Skeletal muscle tissue (tissue), 3 donors: ENCODE measurements at regions not wholly inside any gene's neighbourhood (a gene's known extent, or its start where the extent isn't known, plus 50 kb on each side); places are given as distances from the start of the nearest gene placed in this dataset.

Experiments used
- H3K27ac ChIP-seq: one replicate; pipeline ENCODE4 v1.7.0; 2013; ENCODE audit warnings: mild to moderate bottlenecking, low read depth, low read length, inconsistent platforms
- H3K27me3 ChIP-seq, 3 donors: one replicate each; pipeline ENCODE4 v1.7.0; 2013; ENCODE audit warnings: low read length in 3 of 3; ENCODE audit not compliant: control insufficient read depth in 3 of 3, insufficient read depth in 3 of 3
- H3K36me3 ChIP-seq, 3 donors: one replicate each; pipeline ENCODE4 v1.7.0; 2013; ENCODE audit warnings: low read length in 3 of 3; ENCODE audit not compliant: control insufficient read depth in 3 of 3, insufficient read depth in 3 of 3
- H3K4me1 ChIP-seq, 3 donors: one replicate each; pipeline ENCODE4 v1.7.0; 2013; ENCODE audit warnings: low read length in 3 of 3, mild to moderate bottlenecking in 3 of 3; ENCODE audit not compliant: control insufficient read depth in 3 of 3, insufficient read depth in 3 of 3
- H3K4me3 ChIP-seq, 3 donors: one replicate each; pipeline ENCODE4 v1.7.0; 2013; ENCODE audit warnings: low read length in 3 of 3
- H3K9ac ChIP-seq, 3 donors: one replicate each; pipeline ENCODE4 v1.7.0; 2013; ENCODE audit warnings: low read length in 3 of 3, mild to moderate bottlenecking in 3 of 3, moderate library complexity in 2 of 3, low read depth in 1 of 3
- H3K9me3 ChIP-seq, 3 donors: one replicate each; pipeline ENCODE4 v1.7.0; 2013; ENCODE audit warnings: low read length in 3 of 3; ENCODE audit not compliant: control insufficient read depth in 3 of 3
- donor health status: Osteomylitis.

DNA sequence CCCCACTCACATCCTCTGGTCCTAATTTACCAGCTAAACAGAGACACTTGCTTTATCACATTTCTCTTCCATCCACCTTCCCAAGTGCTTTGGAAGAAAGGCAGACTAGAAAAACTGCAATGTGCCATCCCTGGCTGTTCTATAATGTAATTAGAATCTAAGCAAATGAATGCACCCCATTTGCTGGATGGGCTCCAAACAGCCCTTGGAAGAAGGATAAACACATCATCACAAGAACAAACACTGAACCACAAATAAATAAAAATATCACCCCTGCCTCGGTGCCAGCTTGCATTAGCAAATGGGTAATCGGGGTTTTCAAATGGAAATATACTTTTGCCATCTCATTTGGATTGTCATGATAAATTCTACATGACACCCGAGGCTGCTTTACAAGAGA, 296.6 kb upstream of the ISX start:
- no peaks in the 10 kb centered on the region for H3K9me3 ChIP-seq
- no peak overlapping the region for H3K4me3 ChIP-seq
- H3K27me3 ChIP-seq: peaks cover 0 to 2% (median 0%) of the 10 kb centered on the region in 3 donors
- no peaks in the 10 kb centered on the region for H3K4me1 ChIP-seq
- no peaks in the 10 kb centered on the region for H3K36me3 ChIP-seq
- no peak overlapping the region for H3K27ac ChIP-seq
- H3K9ac ChIP-seq: no peak overlapping the region

DNA sequence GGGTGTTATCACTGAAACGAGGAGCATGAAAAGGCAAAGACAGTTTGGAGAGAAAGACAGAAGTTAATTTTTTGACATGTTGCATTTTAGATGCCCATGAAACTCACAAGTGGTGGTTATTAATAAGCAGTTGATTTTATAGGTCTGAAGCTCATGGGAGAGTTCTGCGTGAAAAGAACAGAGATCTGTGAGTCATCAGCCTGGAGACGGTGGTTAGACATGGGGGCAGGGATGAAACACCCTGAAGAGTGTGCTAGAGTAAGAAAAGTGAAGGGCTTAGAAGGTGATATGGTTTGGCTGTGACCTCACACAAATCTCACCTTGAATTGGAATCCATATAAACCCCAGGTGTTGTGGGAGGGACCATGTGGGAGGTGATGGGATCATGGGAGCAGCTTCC, 289.1 kb upstream of the ISX start:
- Histone ChIP-seq H3K36me3 (no peaks in the 10 kb centered on the region), H3K9ac (no peak overlapping the region), H3K4me1 (no peaks in the 10 kb centered on the region), H3K27ac (no peak overlapping the region), H3K27me3 (no peaks in the 10 kb centered on the region), H3K9me3 (no peaks in the 10 kb centered on the region), H3K4me3 (no peak overlapping the region)

DNA sequence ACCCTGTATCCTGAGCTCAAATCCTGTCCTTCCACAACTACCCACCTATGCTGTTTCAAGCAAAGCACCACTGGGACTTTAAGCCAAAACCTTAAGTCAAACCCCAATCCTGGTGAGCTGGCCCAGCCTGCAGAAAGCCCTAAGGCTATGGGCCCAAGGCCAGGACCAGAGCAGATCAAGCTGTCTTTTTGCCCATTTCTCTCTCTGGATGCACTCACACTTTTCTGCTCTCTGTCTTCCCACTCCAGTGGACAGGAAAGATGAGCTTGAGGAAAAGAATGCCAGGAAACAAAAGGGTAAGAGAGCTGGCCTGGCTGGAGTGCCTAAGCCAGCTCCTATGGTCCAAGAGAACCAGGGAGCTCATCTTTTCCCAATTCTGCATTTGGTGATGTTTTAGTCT, 284.3 kb upstream of the ISX start:
- Histone ChIP-seq H3K27ac (no peak overlapping the region), H3K9me3 (no peaks in the 10 kb centered on the region), H3K4me1 (no peaks in the 10 kb centered on the region), H3K9ac (no peak overlapping the region), H3K4me3 (no peak overlapping the region), H3K36me3 (no peaks in the 10 kb centered on the region), H3K27me3 (no peaks in the 10 kb centered on the region)

DNA sequence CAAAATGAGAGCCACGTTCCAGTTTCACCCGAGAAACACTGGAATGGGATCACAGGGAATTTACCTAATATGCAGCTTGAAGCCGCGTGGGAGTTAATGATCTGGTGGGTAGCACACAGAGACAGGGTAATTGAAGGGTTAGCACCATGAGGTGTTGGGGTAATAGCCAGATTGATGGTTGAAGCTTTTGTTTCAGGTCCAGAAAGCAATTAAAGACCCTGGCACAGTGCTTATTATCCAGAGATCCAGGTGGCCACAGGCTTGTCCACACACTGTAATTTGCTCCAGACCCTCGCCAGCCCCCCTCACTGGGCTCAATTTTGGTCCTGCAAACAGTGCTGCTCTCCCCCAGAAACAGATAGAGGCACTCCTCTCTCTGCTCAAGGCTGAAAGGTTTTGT, 282.5 kb upstream of the ISX start:
- Histone ChIP-seq H3K27ac (no peak overlapping the region), H3K4me3 (no peak overlapping the region), H3K9ac (no peak overlapping the region), H3K4me1 (no peaks in the 10 kb centered on the region), H3K27me3 (no peaks in the 10 kb centered on the region), H3K9me3 (no peaks in the 10 kb centered on the region), H3K36me3 (no peaks in the 10 kb centered on the region)

DNA sequence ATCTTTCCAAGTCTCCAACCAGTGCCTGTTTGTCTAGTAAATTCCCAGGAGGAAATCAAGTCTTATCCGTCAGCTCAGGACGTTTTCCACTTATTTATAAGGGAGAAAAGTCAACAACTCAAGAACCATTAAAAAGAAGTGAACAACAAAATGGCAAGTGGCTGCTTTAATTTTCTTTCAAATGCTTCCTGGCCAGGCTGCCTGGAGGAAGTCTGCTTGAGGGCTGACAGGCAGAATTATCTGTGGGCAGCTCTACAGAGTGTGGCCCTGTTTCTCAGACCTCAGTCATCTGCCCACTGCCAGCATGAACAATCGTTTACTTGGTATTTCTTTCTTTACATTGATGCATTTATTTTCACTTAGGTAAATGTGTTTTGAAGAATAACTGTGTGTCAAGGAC, 281.9 kb upstream of the ISX start:
- Histone ChIP-seq H3K4me1 (no peaks in the 10 kb centered on the region), H3K27me3 (no peaks in the 10 kb centered on the region), H3K36me3 (no peaks in the 10 kb centered on the region), H3K9ac (no peak overlapping the region), H3K4me3 (no peak overlapping the region), H3K27ac (no peak overlapping the region), H3K9me3 (no peaks in the 10 kb centered on the region)

DNA sequence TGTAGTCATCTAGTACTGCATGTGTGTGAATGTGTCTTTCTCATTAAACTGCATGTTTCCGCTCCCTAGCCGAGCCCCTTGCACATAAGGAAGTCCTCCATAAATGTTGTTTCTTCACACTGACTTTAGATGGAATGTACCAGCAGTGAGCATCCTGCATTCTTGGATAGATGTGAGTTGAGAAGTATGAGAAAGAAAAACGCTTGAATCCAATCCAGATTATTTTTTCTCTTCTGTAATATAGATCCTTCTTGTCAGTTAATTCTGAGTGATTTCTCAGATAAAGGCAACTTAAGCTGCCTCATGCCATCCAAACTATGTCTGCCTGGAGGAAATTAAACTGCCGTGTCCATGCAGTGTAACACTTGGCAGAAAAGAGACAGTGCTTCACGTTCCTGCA, 268.1 kb upstream of the ISX start:
- H3K27me3 ChIP-seq: peaks cover 6 to 8% (median 6%) of the 10 kb centered on the region in 3 donors
- H3K9me3 ChIP-seq: no peaks in the 10 kb centered on the region
- no peaks in the 10 kb centered on the region for H3K36me3 ChIP-seq
- H3K9ac ChIP-seq: no peak overlapping the region
- H3K4me1 ChIP-seq: peaks cover 0 to 13% (median 0%) of the 10 kb centered on the region in 3 donors
- no peak overlapping the region for H3K4me3 ChIP-seq
- H3K27ac ChIP-seq: no peak overlapping the region

DNA sequence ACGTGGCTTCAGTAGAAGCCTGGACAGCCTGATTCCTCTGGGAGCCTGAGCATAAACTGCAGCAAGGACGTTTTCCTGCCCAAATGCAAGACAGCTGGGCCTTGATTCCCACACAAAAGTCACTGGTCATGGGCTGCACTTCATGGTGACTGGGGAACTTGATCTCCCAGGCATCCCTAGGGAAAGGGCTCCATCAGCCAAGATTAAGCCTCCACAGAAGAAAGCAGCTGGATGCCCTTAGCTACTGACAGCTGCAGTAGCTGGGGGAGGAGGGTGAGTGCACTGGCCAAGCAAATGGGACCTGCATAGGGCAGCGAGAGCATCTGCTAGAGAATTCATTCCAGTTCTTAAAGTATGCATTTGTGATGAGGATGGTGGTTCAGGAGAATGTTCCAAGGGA, 267.4 kb upstream of the ISX start:
- peaks cover 0 to 13% (median 0%) of the 10 kb centered on the region in 3 donors for H3K4me1 ChIP-seq
- H3K36me3 ChIP-seq: no peaks in the 10 kb centered on the region
- no peak overlapping the region for H3K9ac ChIP-seq
- H3K27me3 ChIP-seq: peaks cover 6 to 8% (median 7%) of the 10 kb centered on the region in 3 donors
- no peak overlapping the region for H3K4me3 ChIP-seq
- no peak overlapping the region for H3K27ac ChIP-seq
- no peaks in the 10 kb centered on the region for H3K9me3 ChIP-seq

DNA sequence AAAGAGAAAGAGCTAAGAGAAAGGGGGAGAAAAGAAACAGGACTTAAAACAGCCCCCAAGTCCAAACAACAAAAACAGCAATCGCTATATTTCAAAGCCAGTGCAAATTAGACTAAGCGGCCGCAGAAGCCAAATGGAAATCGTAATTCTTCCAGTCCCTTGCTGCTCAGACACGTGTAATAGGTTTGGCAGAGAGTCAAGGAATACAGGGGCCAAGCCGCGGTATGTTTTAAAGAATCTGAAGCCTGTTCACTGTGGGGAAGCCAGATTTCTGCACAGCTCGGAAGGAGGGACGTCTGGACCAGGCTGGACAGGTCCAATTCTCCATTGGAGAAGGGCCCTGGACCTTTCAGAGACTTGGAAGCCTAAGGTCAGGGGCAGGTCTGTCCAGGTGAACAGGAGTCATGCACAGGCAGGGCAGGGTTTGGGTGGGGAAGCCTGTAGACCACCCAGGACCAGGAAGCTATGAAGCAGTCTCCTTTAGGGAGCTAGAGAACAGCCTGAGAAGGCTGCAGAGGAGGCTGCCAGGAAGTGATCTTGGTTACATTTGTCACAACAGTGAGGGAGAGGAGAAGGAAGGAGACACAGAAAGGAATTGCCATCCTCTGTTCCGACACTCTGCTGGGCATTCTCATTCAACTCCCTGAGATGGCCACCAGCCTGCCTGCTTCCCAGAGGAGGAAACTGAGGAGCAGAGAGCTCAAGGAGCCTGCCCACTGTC, 265.5 kb upstream of the ISX start:
- Histone ChIP-seq H3K9ac (no peak overlapping the region), H3K27me3 (peaks cover 6 to 9% (median 8%) of the 10 kb centered on the region in 3 donors), H3K27ac (no peak overlapping the region)

DNA sequence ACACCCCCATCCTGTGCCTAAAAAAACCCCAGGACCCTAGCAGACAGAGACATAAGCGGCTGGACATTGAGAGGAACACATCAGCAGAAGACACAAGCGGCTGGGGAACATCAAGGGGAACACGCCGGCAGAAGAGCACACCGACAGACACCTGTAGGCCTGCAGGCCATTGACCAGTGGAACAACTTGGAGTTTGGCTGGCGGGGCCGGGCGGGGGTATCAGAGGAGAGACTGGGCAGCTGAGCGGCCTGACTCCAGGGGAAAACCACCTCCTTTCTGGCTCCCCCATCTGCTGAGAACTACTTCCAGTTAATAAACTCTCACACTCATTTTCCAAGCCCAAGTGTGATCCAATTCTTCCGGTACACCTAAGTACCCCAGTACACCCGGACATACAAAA, 264.7 kb upstream of the ISX start:
- H3K36me3 ChIP-seq: no peaks in the 10 kb centered on the region
- no peak overlapping the region for H3K27ac ChIP-seq
- H3K9me3 ChIP-seq: peaks cover 0 to 2% (median 0%) of the 10 kb centered on the region in 3 donors
- H3K9ac ChIP-seq: no peak overlapping the region
- no peak overlapping the region for H3K4me3 ChIP-seq
- peaks cover 6 to 9% (median 8%) of the 10 kb centered on the region in 3 donors for H3K27me3 ChIP-seq
- H3K4me1 ChIP-seq: peaks cover 0 to 13% (median 0%) of the 10 kb centered on the region in 3 donors

More for the DNA sequence above, 265.5 kb upstream of the ISX start:
- Histone ChIP-seq H3K36me3 (no peaks in the 10 kb centered on the region), H3K4me3 (no peak overlapping the region), H3K4me1 (peaks cover 0 to 13% (median 0%) of the 10 kb centered on the region in 3 donors), H3K9me3 (no peaks in the 10 kb centered on the region)

DNA sequence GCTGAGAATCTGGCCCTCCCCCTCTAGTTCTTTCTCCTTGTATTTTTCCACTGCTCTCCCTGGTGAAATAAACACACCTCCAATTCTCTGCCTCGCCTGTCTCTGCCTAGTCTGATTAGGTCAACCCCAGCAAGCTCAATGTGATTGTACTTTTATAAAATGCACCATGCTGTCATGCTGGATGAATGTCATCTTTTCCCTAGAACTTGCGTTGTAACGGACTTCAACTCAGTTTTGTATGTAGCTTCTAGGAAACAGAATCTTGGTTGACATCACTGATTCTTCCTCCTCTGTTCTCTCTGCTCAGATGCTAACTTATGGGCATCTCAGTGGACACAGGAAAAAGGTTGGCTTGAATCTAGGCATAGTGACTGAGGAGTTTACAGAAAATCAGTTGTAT, 261.9 kb upstream of the ISX start:
- Histone ChIP-seq H3K9ac (no peak overlapping the region), H3K9me3 (peaks cover 0 to 2% (median 0%) of the 10 kb centered on the region in 3 donors), H3K36me3 (no peaks in the 10 kb centered on the region), H3K4me1 (peaks cover 0 to 13% (median 0%) of the 10 kb centered on the region in 3 donors), H3K4me3 (no peak overlapping the region), H3K27ac (no peak overlapping the region), H3K27me3 (peaks cover 3 to 8% (median 7%) of the 10 kb centered on the region in 3 donors)
